Transverse colon (tissue), 4 donors: ENCODE measurements at regions not wholly inside any gene's neighbourhood (a gene's known extent, or its start where the extent isn't known, plus 50 kb on each side); places are given as distances from the start of the nearest gene placed in this dataset.

ENCODE experiments used
- CTCF ChIP-seq, 5 experiments: fragments of 200-600 bp in 3 of 5; fragments of 450-650 bp in 2 of 5; sonication (generic) in 3 of 5; IDR thresholded peaks; 1 replicate in 2 of 5; 2 replicates in 3 of 5; pipeline ENCODE4 v1.5.1; 2016 to 2017; ENCODE audit warnings: antibody characterized with exemption in 5 of 5, inconsistent platforms in 3 of 5, mild to moderate bottlenecking in 2 of 5, moderate library complexity in 1 of 5
- POLR2A ChIP-seq: fragments of 450-650 bp; IDR thresholded peaks from one replicate; pipeline ENCODE4 v1.6.1; 2016; ENCODE audit warnings: antibody characterized with exemption, mild to moderate bottlenecking, moderate library complexity
- POLR2AphosphoS5 ChIP-seq, 3 donors: sonication (generic); formaldehyde crosslinking; IDR thresholded peaks; one replicate each; pipeline ENCODE4 v1.6.1; 2016; ENCODE audit warnings: antibody characterized with exemption in 3 of 3

- TF ChIP-seq CTCF (IDR thresholded peaks at IDR 0.05) = no peak
- TF ChIP-seq POLR2A = no peak
- no peak for TF ChIP-seq POLR2AphosphoS5 (IDR thresholded peaks at IDR 0.05)
Measured at GRCh38 chr2:166671235-166671634, 177.2 kb upstream of the SCN7A start.
